ENCODE measurements at regions not wholly inside any gene's neighbourhood (a gene's known extent, or its start where the extent isn't known, plus 50 kb on each side); places are given as distances from the start of the nearest gene placed in this dataset.

GRCh38 chr16:51762081-51762996, 611.3 kb upstream of the SALL1 start:
- TF ChIP-seq CTCF (IDR thresholded peaks at IDR 0.05; ENCODE audit: low read depth, low read length) (peak; percentile 81), EZH2phosphoT487 (IDR thresholded peaks at IDR 0.05; ENCODE audit: low read depth) (no peak)
